ENCODE measurements at regions not wholly inside any gene's neighbourhood (a gene's known extent, or its start where the extent isn't known, plus 50 kb on each side); places are given as distances from the start of the nearest gene placed in this dataset.

GRCh38 chr4:52160859-52161258, 109.8 kb downstream of the SPATA18 start:
- intact Hi-C loops (cut with micrococcal nuclease) (no loop called here), dilution Hi-C loops (cut with HindIII; ENCODE audit: low sequenced_read_pairs, unreplicated experiment) (no loop called here), in situ Hi-C loops (cut with MboI; ENCODE audit: low sequenced_read_pairs) (no loop called here)
- H2BK15ac ChIP-seq (ENCODE audit: low read depth, low read length) = no peak overlapping the region
- no peak overlapping the region for H2AK9ac ChIP-seq (replicated peaks; ENCODE audit: low read depth, low read length, poor library complexity)
- no peaks in the 10 kb centered on the region for H3K36me3 ChIP-seq (ENCODE audit: control insufficient read depth, insufficient read depth, low read length)
- POLR2A ChIA-PET (ENCODE audit: unreplicated experiment) = no interaction called here
- H3K4me3 ChIP-seq (ENCODE audit: insufficient read depth, low read depth, low read length) = no peak overlapping the region
- no peak overlapping the region for H3K18ac ChIP-seq (ENCODE audit: low read depth, low read length)
- H3K9me3 ChIP-seq (ENCODE audit: control insufficient read depth, insufficient read depth, low read length) = no peaks in the 10 kb centered on the region
- TF ChIP-seq CHD1 (IDR thresholded peaks at IDR 0.05; ENCODE audit: low read depth, low read length) = no peak
- no peak for TF ChIP-seq MXI1 (IDR thresholded peaks at IDR 0.05; ENCODE audit: borderline replicate concordance, low read depth, low read length)
- no peak for TF ChIP-seq USF2 (IDR thresholded peaks at IDR 0.05; ENCODE audit: low read depth, low read length)
- TF ChIP-seq BHLHE40 (IDR thresholded peaks at IDR 0.05; ENCODE audit: low read depth, low read length) = no peak
- TF ChIP-seq SMC3 (IDR thresholded peaks at IDR 0.05; ENCODE audit: low read depth, low read length) = no peak
- no peak for TF ChIP-seq CTCF (conservative IDR thresholded peaks at IDR 0.05; ENCODE audit: low read depth, low read length)
- TF ChIP-seq RAD21 (IDR thresholded peaks at IDR 0.05; ENCODE audit: low read length) = no peak
- no peak for TF ChIP-seq RCOR1 (IDR thresholded peaks at IDR 0.05; ENCODE audit: insufficient replicate concordance, low read length)
- TF ChIP-seq NFE2L2 (IDR thresholded peaks at IDR 0.05; ENCODE audit: low read depth, low read length) = no peak
- no peak for TF ChIP-seq MAZ (IDR thresholded peaks at IDR 0.05; ENCODE audit: borderline replicate concordance, low read depth, low read length)
- H3K4ac ChIP-seq (ENCODE audit: low read depth, low read length) = no peak overlapping the region
- no peak overlapping the region for H3K23ac ChIP-seq (ENCODE audit: low read depth, low read length)
- CTCF ChIA-PET = no interaction called here
- no peak for ATAC-seq (ENCODE audit: low read depth)
- H3K9me1 ChIP-seq (ENCODE audit: insufficient read depth, low read length) = no peaks in the 10 kb centered on the region
- H2AK5ac ChIP-seq (ENCODE audit: low read depth, low read length) = no peak overlapping the region
- H2AFZ ChIP-seq (replicated peaks; ENCODE audit: low read length, poor library complexity) = no peak overlapping the region
- H3K27me3 ChIP-seq (ENCODE audit: control insufficient read depth, insufficient read depth, low read length) = no peaks in the 10 kb centered on the region
- WGBS, 2 experiments (ENCODE audit: extremely low coverage in 2 of 2, insufficient read length in 1 of 2) = no CpG with 5 or more reads among the region's 4 CpGs
- no peak overlapping the region for H3K27ac ChIP-seq (ENCODE audit: insufficient read depth, low read length)
- no peak overlapping the region for H2BK5ac ChIP-seq (ENCODE audit: low read depth, low read length, poor library complexity, severe bottlenecking)
- H3K9ac ChIP-seq (ENCODE audit: low read depth, low read length) = no peak overlapping the region
- no peaks in the 10 kb centered on the region for H3K79me1 ChIP-seq (ENCODE audit: low read depth in 1 of 2, low read length in 2 of 2)
- H3K4me1 ChIP-seq (ENCODE audit: control insufficient read depth, insufficient read depth, low read length) = no peaks in the 10 kb centered on the region
- H4K20me1 ChIP-seq (ENCODE audit: insufficient read depth, low read length) = no peaks in the 10 kb centered on the region
- no peak overlapping the region for H4K5ac ChIP-seq (ENCODE audit: low read depth, low read length)
- no peak overlapping the region for H4K8ac ChIP-seq (ENCODE audit: low read depth in 2 of 2, low read length in 2 of 2)
- no peak overlapping the region for H3K56ac ChIP-seq (ENCODE audit: extremely low read depth, insufficient read depth, low read length)
- H2BK120ac ChIP-seq (ENCODE audit: low read depth, low read length) = no peak overlapping the region
- no peak overlapping the region for H3K14ac ChIP-seq (replicated peaks; ENCODE audit: low read depth, low read length)
- H4K91ac ChIP-seq (ENCODE audit: insufficient read depth, low read depth, low read length) = no peak overlapping the region
- no peak for DNase-seq
- H3K4me2 ChIP-seq (ENCODE audit: low read depth, low read length) = no peak overlapping the region
- no TSS peak for BruUV-seq (replicated peaks)
- H2BK20ac ChIP-seq (ENCODE audit: low read depth, low read length) = no peak overlapping the region
